NK-92 treated with Interleukin-12 subunit alpha and Interleukin-12 subunit beta, amount 100 ng/mL, for 24 hours (cell line): ENCODE measurements at regions not wholly inside any gene's neighbourhood (a gene's known extent, or its start where the extent isn't known, plus 50 kb on each side); places are given as distances from the start of the nearest gene placed in this dataset.

Experiments
- DNase-seq: peaks from one replicate; lab custom pipeline; 2025; lab: John Stamatoyannopoulos, UW

DNA sequence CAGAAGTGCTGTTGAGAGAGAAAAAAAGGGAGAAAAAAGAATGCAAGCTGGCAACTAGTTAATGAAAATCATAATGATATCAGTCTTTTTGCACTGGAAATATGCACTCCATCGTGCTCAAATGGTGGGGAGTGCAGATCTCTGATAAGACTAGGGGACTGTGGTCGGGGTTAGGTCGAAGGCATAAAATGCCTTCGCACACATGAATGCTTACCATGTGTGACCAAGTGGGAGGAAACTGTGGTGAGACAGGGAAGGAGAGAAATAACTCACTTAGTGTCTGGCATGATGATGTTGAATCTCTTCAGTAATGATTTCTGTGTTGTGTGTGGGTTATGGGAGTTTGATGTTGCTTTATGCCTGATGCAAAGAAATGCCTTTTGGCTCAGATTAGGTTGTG is 358.9 kb downstream of the FBXO8 start:
- DNase-seq = no peak

DNA sequence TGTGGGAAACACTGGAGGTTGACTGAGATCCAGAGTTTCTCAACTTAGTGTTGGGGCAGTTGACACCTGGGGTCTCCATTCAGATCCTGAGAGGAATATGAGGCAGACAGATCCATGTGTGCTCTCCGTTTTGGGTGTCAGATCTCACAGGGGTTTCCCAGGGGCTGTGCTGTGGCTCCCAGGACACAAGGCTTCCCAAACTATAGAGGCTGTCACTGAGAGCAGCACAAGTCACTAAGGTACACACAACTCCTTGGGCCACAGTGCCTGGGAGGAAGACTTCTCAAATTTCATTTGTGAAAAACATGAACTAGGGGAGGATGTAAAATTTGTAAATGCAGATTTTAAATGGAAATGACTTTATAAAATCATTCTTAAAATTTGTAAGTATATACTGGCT is 363.6 kb downstream of the FBXO8 start:
- no peak for DNase-seq

DNA sequence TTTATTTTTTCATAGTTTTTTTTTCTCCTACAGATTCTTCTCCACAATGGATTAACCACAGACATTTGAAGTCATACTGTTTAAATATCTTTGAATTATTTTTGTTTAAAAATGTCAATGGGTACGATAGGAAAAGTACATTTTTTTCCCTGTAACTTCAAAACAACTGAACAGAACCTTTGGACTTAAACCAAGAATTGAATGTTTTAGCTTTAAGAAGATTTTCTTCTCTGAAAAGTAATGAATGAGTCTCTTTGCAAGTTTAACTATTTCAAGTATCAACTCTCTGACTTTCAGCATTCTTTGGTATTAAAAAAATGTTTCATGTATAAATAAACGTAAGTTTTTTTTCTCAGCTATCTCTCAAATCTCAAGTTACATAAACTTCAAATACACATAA is 364.3 kb downstream of the FBXO8 start:
- no peak for DNase-seq

DNA sequence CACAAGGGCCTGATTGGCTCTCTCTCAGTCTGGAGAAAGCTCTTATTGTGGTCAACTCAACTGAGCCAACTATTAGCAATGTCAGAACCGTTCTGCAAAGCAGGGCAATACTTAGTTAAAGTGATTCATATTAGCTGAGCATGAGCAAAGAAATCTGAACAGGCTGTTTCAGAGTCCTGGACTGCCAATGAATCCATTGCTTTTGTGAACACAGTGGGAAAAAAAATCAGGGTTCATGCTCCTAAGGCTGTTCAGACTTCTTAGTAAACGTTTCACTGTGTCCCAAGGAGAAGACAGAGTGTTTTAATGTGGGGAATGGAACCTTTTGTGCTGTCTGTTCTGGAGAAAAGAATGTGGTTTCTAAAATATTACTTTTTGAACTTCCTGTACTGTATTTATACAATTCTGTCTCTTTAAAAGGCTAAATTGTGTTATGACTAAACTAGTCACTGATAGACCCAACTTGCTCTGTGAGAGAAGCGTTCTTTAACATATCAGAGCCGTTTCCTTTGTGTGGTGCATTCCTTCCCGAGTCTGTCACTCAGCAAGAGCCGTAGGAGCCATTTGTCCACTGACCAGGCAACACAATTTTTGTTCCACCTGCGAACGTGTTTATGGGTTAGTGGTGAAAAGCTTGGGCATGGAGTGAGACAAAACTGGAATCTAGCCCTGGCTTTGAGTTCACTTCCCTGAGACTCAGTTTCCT is 366.1 kb downstream of the FBXO8 start:
- no peak for DNase-seq

DNA sequence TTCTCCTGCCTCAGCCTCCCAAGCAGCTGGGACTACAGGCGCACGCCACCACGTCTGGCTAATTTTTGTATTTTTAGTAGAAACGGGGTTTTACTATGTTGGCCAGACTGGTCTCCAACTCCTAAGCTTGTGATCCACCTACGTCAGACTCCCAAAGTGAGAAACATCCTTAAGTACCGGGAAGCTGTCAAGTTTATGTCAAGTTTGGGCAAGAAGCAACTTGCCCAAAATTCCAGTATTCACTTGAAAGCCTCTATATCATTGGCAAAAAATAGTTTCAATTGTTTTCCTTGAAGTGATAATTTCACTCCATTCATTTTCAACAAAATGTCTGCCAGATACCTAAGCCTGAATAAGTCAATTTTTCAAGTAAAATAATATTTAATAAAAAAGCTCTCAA is 370.0 kb downstream of the FBXO8 start:
- no peak for DNase-seq

DNA sequence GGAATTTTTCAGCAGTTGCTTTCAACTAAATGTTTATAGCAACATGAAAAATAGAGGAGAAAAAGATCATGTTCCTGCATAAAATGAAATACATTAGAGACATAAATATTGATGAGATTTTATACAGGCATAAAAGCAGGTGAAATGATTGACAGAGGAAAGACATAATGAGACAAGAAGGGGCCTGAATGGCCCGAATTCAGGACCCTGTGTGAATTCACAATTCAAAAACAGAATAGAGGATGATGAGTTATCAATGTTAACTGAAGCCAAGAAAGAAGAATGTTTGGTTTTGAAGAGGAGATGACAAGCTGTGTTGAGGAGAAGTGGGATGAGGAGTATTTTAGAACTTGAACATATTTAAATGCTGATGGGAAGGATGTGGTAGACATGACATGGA is 371.1 kb downstream of the FBXO8 start:
- no peak for DNase-seq

DNA sequence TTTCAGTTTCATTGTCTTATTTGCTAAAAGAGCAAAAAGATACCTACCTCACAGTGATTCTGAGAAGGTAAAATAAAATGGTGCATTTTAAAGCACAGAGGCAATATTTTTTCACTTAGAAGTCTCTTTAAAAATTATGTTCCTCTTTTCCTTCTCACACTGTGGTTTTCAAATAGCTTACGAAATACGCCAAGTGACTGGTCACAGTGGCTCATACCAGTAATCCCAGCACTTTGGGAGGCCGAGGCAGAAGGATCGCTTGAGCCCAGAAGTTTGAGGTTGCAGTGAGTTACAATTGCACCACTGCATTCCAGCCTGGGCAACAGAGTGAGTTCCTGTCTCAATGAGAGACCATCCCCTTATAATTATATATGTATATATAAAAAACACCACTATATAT is 372.6 kb downstream of the FBXO8 start:
- DNase-seq = no peak

DNA sequence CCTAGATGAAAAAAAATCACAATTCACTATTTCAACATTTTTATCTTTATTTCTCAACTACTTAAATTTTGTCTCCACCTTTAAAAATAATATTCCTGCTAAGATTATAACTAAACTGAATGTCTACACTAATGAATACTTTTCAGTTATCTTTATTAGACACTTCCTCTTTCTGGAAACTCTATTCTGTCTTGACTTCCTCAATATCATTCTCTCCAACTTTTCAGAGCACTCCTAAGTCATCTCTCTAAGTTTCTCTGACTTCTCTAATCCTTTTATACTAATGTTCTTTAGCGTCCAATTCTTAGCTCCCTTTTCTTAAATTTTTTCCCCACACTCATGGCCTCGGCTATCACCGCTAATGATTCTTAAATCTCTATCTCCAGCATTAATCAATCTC is 374.2 kb downstream of the FBXO8 start:
- DNase-seq = no peak

DNA sequence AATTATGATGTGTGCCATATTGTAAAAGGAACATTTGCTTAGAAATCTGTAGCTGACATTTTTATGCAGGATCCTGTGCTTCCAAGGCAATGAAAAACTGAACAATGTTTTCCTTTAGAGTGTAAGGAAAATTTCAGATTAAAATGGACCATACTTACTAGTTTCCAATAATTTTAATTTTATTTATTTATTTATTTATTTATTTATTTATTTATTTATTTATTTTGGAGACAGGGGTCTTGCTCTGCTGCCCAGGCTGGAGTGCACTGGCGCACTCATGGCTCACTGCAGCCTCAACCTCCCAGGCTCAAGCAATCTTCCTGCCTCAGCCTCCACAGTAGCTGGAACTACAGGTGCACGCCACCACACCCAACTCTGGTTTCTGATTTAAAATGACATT is 369.8 kb upstream of the HAND2 start:
- DNase-seq = no peak

DNA sequence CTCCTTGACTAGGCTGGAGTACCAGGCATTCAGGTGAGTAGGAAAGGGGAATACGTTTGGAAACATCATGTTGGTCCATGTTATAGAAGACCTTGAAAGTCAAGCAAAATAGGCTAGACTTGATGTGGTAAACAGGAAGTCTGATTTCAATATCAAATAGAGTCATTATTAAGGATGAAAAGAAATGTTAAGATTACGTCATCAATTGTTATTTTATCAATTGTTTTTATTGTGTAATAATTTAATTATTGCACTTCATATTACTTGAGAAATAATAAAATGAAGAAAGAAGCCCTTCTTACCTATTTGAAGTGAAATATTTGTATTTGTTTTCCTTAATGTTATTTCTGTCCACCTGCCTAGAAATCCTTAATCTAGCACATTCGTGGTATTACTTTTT is 361.0 kb upstream of the HAND2 start:
- no peak for DNase-seq

DNA sequence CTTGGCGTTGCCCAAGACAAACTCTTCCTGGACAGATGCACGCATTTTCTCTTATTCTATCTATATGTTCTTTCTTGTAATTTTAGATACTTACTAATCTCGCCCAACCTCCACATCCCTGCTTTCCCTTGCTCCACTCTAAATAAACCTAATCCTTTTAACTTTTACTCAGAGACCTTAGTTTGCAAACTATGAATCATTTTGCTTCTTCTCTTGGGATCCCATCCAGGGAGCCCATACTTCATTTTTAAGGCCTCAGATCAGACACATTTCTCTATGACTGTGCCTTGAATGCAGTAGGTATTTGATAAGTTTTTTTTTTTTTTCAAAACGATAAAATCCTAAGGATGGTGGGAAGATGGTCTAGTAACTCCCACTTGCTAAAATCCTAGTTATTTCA is 353.8 kb upstream of the HAND2 start:
- DNase-seq = no peak

DNA sequence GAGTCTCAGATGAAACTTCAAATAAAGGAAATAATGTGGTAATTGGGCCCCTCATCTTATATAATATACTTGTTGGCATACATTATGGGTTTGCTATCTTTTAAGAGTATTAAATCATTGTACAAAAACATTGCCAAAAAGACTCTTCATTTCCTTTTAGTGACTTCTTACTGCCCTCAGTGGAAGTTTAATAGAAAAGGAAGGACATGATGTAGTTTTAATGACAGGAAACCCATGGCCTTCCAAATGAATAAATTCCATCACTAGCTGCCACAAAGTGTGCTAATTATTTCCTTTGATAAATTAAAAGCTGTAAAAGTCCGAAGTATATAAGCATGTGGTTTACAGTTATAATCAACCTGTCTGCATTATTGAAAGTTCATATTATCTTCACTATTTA is 350.9 kb upstream of the HAND2 start:
- no peak for DNase-seq

DNA sequence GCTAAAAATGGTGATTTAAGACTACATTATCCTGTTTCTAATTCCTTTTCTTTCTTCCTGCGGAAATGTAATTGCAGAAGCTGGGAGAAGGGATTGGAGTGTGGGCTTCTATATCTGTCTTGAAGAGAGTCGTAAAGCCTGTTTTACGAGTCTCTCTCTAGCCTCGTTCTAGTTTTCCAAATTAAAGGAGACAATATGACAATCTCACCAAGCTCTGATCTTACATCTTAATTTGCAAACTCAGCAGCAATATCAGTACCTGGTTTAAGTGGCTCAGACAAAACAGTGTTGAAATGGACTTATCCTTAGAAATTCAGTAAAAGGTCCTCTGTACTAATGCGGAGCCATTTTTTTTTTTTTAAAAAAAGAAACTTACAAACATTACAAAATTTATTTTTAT is 349.5 kb upstream of the HAND2 start:
- no peak for DNase-seq

DNA sequence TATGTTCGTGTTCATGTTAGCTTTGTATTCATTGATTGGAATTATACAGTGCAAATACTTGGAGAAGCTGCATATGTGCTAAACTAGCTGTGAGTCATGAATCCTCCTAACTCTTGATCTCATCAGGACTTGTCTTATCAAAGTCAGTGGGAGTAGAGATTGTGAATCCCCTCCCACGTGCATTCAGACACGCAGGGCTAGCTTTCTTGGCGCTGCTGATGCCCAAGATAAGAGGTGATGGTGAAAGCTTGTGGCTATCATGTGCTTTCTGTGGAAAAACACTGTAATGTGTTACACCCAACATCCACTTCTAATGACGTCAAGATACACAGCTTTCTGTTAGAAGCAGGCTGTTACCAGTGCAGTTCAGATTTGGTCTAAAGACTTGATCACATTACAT is 348.7 kb upstream of the HAND2 start:
- no peak for DNase-seq

DNA sequence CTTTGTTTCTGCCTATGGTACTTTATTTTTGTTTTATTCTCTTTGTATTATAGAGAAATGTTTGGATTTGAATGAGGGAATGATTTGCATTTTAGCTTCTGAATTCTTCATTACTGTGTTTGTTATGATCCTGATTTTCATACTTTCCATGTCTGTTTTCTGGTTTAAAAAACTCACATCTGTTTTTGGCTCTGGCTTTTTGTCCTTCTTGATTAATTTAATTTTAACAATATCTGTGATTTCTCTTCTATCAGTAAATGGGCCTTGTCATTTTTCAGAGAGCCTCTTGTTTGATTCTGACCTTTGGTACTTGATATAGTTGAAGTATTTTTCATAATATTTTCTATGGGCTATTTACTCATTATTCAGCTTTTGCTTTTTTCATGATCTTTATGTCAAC is 341.6 kb upstream of the HAND2 start:
- DNase-seq = no peak

DNA sequence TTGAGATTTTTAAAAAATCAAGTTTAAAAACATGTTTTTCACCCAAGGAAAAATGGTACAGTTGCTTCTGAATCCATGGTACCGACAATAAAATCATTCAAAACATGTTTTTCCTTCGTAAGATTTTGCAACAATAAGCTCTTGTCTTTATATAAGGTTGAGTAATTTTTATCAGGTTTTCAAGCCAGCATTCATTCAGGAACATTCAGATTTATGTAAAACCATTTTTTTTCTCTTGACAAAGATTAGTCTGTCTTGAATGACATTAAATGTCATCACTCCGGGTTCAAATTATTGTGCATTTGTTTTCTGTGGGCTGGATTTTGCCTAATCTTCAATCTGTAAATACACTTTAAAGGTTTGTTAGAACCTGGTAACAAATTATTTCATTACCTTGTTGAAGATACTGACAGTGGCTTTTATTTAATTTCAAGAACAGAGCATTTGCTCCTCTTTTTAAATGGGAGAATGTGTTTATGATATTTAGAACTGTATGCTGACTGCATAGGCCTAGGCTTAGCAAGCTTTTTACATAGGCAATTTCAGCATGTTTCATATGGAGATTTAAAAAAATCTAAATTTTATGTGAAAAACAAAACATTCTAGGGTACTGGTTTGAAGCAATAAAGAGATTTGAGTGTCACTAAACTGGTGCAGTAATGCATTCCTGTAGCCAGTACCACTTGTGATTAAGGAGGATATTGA is 336.4 kb upstream of the HAND2 start:
- DNase-seq = no peak

DNA sequence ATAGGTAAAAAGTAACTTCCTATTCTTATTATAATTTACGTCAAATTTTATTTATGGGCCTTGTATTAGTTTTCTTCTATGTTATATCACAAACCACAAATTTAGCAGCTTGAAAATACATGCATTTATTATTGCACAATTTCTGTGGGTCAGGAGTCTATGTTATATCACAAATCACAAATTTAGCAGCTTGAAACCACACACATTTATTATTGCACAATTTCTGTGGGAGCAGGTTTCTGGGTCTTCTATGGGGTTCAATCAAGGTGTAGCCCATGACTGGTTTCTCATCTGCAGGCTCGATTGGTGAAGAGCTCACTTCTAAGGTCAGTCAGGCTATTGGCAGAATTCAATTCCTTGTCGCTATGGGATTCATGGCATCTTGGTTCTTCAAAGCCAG is 332.7 kb upstream of the HAND2 start:
- no peak for DNase-seq

DNA sequence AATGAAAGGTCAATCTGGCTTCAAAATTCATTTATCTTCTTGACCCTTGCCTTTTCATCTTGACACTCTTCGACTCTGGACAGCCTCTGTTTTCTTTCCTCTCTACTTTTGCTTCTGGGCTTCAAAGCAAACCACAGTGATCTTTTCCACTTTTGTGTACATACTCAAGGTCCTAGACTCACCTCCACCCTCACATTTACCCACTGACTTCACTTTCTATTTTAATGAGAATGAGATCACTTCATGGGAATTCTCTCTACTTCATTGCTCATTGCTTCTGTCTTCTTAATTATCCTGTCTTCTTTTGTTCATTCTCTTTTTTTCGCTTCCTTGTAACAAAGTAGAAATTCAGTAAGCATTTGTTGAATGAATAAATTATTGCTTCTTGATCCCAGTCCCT is 330.1 kb upstream of the HAND2 start:
- DNase-seq = no peak

DNA sequence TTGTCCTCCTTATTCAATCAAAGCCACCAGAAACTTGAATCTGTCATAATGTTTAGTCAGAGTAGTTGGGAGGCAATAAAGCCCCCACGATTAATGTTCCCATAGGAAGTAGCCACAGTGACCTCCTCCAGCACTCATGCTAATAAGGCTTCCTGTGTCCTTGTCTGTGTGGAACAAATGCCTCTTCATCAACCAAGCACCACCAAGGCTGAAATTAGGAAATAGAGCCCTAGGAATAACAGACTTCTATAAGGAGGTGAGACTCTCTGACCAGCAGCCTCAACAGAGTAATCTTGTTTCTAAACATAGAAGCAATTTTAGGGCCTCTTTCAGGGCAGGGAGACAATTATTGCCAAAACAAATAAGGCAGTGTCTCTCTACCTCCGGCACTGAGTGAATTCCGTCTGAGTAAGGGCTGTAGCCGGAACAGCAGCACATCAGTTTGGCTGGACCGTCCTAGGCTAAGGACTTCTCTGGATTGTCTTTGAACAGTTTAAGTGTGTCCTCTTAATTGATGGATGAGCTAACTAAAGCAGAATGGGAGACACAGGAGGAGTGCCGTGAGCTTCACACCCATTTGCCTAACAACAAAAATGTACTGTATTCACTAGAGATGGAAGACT is 329.2 kb upstream of the HAND2 start:
- DNase-seq = no peak

DNA sequence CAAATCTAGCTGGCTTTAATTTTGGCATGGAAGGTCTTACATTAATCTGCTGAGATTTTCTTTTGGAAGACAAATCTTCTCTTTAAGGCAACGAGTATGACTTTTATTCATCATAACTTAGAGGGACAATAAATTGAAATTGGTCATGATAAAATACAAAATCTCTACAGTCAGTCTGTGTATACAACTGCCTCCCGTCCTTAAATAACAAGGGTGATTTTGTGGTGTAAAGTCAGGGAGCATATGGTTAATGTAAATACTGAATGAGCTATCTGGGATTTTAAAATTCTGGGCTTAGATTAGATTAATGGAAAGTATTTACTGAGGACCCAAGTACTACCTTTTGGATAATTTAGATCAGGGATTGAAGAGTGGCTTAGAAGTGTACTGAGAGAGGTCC is 328.4 kb upstream of the HAND2 start:
- DNase-seq = no peak

DNA sequence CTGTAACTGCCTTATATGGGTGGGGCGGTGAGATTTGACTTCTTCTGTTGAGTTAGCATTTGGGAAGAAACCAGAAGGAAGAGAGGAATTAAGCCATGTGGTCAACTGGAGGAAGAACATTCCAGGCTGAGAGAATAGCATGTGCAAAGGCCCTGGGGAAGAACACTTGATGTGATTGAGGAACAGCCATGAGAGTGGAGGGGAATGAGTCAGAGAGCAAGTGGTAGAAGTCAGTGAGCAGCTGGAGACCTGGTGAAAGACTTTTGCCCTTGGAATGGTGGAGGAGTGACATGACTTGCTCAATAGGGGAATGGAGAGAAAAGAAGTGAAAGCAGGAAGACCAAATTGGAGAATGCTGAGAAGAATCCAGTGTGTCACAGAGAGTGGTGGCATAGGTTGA is 327.8 kb upstream of the HAND2 start:
- DNase-seq = no peak

DNA sequence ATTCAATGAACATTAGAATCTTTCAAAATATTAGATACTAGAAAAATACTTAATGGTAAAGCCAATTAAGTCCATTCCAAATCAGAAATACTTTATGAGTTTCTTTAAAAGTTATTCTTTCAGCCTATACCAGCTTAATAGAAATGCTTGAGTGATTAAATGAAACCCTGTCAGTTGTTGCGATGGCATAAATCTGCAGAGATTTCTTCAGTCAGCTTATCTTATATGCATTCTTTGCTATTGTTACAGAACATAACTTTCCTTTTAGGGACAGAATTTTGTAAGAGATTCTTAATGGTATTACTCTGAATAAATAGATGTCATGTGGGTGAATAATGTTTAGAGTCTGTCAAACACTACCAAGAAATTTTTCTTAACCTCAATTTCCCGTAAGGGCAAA is 325.0 kb upstream of the HAND2 start:
- no peak for DNase-seq

DNA sequence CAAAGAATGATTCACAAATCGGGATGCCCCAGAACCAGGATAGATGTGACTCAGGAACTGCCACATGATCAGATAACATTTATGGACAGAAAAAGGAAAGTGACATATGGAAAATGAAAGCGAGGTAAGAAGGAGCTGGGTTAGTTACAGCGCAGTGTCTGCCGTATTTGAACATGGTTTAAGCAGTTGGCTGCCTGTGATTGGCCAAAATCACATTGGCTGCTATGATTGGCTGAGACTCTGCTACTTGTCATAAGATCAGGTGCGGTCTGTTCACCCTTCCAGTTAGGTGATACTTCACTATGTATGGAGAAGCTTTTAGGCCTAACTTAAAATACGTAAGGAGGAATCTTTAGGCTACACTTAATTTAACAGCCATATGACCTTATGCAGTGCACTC is 322.7 kb upstream of the HAND2 start:
- no peak for DNase-seq

DNA sequence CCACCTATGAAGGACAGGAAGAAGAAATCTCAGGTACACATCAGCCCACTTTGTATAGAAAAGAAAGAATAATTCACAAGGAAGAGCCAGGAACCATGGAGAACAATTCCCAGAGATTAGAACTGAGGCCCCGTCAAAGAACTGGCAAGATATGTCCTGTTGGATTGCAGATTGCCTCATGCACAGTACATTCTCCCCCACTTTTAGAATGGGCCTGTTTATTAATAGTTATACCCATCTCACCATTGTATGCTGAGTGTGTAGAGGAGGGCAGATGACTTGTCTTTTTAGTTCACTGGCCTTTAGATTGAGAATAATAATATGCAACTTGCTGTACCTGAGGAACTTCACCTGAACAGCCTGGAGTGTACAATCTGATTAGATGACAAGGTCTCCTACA is 315.6 kb upstream of the HAND2 start:
- no peak for DNase-seq
